ENCODE measurements at regions not wholly inside any gene's neighbourhood (a gene's known extent, or its start where the extent isn't known, plus 50 kb on each side); places are given as distances from the start of the nearest gene placed in this dataset.
"Not testable (repeated sequence)": the region's sequence is repeated elsewhere in the genome, so short reads cannot be mapped to it uniquely, and the experiment has no call there.

DNA sequence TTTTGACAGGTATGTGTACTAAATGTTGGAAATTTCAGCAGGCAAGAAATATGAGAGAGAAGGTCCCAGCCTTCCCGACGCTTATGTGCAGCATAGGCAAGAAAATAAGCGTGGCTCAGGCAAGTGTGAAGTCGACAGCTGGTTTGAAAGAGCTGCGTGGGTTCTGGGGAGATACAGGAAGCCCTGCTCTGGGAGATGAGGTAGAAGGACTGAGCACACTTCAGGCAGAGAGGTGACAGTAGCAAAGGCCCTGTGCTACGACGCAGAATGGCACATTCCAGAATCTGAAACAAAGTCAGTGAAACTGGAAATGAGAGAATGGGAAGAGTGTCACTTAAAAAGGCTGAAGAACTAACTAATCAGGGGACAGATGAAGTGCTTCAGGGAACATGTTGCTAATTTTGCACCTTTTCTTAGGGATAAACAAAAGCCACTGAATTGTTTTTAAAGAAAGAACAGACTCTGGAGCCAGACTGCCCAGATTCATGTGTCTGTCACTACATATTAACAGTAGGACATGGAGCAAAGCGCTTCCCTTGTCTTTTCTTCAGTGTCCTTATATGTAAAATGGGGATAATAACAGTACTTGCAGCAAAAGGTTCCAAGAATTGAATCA, 160.1 kb downstream of the SPRY2 start:
- DNase-seq (ENCODE audit: low read depth, low spot score) = no peak

- DNase-seq (ENCODE audit: low read depth, low spot score) = no peak
Measured at GRCh38 chr13:80177327-80177726, 163.6 kb downstream of the SPRY2 start.

GRCh38 chr13:80173224-80173623, 167.7 kb downstream of the SPRY2 start:
- DNase-seq (ENCODE audit: low read depth, low spot score) = no peak

GRCh38 chr13:80171096-80171495, 169.8 kb downstream of the SPRY2 start:
- DNase-seq (ENCODE audit: low read depth, low spot score) = no peak

DNA sequence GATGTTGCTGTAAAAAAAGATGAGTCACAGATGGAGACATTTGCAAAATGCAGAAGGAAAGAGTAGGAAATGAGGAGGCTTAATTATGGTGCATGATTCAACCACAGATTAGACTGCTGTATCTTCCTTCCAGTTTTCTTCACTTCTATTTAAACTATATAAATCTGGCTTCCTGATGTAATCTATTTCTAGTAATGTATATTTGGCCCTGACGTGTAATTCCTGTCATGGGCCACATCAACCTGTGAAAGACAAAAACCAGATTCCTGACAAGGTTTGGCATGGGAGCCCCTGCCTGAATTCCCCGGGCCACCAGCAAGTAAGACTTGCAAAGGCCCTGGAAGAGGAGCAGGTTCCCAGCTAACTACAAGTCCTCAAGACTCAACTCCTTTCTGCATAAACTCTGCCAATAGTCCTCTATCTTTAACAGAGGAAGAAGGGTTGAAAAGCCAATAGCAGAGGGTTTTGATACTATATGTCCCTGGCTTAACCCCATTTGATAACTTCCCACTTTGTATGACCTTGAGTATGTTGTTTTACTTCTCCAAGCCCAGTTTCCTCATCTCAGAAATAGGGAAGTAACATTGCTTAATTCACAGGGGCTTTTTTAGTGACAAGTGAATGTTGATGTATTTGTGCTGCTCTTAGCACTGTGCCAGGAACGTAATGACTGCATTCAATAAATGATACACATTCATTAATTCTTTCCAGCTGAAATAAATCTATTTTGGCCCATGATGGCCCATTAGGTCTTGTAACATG, 172.7 kb downstream of the SPRY2 start:
- no peak for DNase-seq (ENCODE audit: low read depth, low spot score)

GRCh38 chr13:80166352-80166751, 174.6 kb downstream of the SPRY2 start:
- no peak for DNase-seq (ENCODE audit: low read depth, low spot score)

DNA sequence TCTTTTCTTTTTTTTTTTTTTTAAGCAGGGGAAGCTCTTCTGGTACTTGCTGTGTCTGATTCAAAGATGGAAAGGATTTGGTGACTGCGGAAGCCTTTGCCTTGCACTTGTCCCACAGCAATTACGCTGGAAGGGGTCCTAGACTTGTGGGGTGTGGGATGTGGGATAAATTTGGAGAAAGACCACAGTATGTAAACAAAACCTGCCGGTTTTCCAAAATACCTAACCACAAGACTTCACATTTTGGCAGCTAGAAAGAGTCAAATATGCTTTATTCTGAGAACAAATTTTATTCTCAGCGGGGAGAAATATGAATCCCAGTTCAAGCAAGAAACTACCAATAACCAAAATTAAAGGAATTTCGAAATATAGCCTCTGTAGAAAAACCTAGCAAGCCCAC, 176.5 kb downstream of the SPRY2 start:
- DNase-seq (ENCODE audit: low read depth, low spot score) = no peak

DNA sequence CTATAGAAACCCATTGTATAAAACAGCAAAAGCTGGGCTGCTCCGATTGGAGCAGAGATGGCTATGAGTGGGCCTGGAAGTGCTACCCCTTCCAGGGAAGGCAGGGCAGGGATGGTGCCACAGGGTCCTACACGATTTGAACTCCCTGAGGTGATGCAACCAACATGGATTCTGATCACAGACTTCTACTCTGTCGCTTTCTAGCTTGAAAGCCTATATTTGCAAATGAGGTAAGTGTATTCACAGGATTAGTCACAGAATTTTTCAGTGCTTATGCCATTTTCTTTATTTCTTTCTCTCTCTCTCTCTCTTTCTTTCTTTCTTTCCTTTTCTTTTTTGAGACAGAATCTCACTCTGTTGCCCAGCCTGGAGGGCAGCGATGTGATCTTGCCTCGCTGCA, 179.0 kb downstream of the SPRY2 start:
- no peak for DNase-seq (ENCODE audit: low read depth, low spot score)

GRCh38 chr13:80161219-80161618, 179.7 kb downstream of the SPRY2 start:
- no peak for DNase-seq (ENCODE audit: low read depth, low spot score)

- DNase-seq (ENCODE audit: low read depth, low spot score) = no peak
Measured at GRCh38 chr13:80160110-80160509, 180.8 kb downstream of the SPRY2 start.

DNA sequence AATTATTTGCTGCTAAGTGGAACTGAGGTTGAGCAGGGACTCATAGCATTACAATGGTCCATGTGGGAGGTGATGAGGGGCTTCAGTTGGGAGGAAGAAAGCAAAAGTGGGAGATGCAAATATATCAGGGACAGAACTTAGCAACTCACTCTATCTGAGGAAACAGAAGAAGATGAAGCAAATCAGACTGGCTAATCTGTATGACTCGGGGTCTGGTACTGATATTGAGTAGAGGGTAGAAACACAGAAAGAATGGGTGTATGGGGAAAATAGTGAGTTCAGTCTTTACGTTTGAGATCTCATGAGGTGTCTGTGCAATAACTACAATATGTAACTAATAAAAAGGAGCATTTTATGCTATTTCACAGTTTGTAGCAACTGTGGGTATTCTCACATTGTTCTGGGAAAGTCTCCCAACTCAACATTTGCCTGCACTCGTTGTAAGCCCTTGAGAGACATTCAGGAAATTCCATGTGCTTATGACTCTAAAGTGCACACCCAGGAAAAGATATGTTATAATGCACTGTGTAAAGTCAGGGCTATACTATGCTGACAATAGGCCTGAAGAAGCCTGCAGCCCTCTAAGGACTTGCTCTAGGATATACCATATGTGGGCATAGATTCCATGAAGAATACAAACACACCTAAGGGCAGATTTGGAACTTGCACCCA, 183.5 kb downstream of the SPRY2 start:
- DNase-seq (ENCODE audit: low read depth, low spot score) = no peak

- DNase-seq (ENCODE audit: low read depth, low spot score) = not testable (repeated sequence)
Measured at GRCh38 chr13:80152142-80152541, 188.8 kb downstream of the SPRY2 start.

DNA sequence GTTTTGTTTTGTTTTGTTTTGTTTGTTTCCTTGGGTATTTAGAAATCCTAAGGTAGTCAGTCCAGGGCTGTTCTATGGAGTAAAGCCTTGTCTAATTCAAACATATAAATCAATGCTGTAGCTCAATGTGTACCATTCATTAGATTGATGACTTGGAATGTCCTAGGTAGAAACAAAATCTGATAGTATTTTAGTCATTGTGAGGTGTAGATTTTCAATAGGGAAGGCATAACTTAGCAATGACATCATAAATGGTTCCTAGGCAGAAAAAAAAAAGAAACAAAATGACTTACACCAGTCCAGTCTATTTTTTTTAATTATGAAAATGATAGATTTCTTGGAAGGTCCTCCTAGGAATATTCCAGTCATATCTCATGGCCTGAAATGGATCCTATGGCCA, 189.9 kb downstream of the SPRY2 start:
- no peak for DNase-seq (ENCODE audit: low read depth, low spot score)

- DNase-seq (ENCODE audit: low read depth, low spot score) = no peak
Measured at GRCh38 chr13:80149736-80150135, 191.2 kb downstream of the SPRY2 start.

GRCh38 chr13:80145171-80145690, 195.7 kb downstream of the SPRY2 start:
- DNase-seq (ENCODE audit: low read depth, low spot score) = no peak

- no peak for DNase-seq (ENCODE audit: low read depth, low spot score)
Measured at GRCh38 chr13:80144493-80144892, 196.4 kb downstream of the SPRY2 start.

GRCh38 chr13:80141123-80141849, 199.6 kb downstream of the SPRY2 start:
- DNase-seq (ENCODE audit: low read depth, low spot score) = no peak

DNA sequence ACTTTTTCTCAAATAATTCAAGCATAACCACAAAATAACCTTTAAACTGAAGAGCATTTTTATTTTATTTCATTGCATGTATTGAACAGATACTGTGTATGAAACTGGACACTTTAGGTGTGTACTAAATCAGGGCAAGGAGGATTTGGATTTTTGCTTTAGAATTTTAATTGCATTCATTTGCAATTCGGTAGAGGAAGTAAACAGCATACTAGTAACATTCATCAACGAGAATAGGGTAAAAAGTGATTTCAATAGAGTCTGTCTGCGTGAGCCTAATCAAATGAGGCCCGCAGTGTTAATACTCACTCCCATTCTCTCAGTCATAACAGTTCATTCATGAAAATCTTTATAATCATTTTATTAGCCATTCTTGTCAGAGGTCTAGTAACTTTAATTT, 200.2 kb downstream of the SPRY2 start:
- DNase-seq (ENCODE audit: low read depth, low spot score) = no peak

DNA sequence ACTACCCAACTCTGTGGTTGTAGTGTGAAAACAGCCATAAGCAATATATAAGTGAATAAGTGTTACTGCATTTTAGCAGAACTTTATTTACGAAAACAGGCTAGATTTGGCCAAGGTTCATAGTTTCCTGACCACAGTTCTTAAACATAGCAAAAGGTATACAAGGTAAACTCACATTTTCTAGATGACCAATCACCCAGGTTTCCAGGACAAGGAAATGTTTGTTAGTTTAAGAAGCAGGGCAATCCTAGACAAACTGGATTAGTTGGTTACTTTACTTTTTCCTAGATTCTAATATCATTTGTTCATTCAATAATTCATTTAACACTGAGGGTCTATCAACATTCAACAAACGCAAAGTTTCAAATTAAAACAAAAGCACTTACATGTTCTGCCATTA, 201.7 kb downstream of the SPRY2 start:
- no peak for DNase-seq (ENCODE audit: low read depth, low spot score)

DNA sequence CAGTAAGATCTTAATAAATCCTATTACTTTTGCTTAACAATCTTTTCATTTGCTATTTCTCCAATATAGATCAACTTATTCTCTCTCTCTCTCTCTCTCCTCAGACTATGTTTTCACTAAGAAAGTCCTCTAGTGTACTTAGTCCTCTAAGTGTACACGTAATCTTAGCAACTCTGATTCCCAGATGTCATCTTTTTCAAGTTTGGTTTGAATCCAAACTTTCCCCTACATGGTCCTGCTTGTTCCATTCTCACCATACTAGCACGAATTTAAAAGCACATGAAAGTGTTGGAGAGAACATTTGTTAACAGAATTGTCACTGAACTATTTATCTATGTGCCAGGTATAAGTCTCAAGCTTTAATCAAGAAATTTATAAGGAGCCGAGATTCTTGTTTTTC, 202.9 kb downstream of the SPRY2 start:
- no peak for DNase-seq (ENCODE audit: low read depth, low spot score)

DNA sequence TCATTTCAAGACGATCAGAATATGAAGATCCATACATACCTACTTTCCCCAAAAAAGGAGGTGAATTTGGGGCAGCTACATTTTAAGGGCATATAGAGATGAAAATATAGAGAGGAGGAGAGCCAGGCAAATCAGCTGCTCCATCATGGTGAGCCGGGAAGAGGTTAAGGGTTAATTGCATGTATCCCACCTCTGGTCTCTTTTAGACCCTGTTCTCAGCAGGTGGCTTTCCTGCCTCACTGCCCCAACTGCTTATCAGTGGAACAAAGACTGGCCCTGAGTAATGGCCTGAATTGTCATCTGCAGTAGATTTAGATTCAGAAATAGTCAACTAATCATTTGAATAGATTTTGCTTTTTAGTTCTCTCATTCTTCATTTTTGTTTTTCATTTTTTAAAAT, 206.6 kb downstream of the SPRY2 start:
- no peak for DNase-seq (ENCODE audit: low read depth, low spot score)

DNA sequence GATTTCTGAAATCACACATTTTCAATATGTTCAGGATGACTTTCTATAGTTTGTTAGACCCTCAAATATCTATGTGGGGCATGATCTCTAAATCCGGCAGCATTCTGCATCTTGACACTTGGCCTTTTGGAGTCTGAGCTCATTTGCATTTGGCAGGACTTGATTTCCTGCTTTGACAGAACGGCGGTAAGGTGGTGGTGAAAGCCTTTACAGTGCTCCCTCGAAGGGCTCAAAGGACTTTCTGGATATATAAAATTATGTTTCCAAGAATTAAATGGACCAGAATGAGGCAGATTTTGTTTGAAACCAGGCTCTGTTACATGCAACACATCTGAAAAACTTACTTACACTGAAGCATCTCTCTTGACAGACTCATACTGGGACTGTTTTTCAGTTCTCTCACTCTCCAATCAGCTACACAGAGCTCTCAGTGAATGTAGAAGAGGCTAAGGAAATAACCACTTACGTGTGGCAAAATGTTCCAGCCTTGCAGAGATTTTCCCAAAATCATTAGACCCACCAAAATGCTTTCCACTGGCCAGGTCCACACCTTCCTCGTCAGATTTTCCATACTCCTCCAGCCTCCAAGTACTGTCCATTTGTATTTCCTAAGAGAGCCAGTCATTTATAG, 207.2 kb downstream of the SPRY2 start:
- DNase-seq (ENCODE audit: low read depth, low spot score) = no peak

Data from brain pericyte (primary cell).